WTC11 (cell line): ENCODE measurements at regions not wholly inside any gene's neighbourhood (a gene's known extent, or its start where the extent isn't known, plus 50 kb on each side); places are given as distances from the start of the nearest gene placed in this dataset.

Experiments
- ATAC-seq: fragments of 200-7000 bp; cut with Tn5 transposase; 2 replicates; pipeline ENCODE4 v1.10.0; 2021; ENCODE audit warnings: mild to moderate bottlenecking, moderate library complexity
- CTCF ChIA-PET: fragments of 300-600 bp; sonication (Branson Sonifier 250); formaldehyde crosslinking; loops from one replicate; lab custom pipeline; 2021; ENCODE audit warnings: antibody characterized with exemption; lab: Charles Lee
- POLR2A ChIA-PET: fragments of 350-600 bp; sonication (Branson Sonifier 250); formaldehyde crosslinking; loops from one replicate; lab custom pipeline; 2021; ENCODE audit warnings: antibody characterized with exemption; lab: Charles Lee
- DNase-seq: peaks from one replicate; pipeline ENCODE4 v3.0.0; 2021; ENCODE audit warnings: low spot score
- H3K27ac Mint-ChIP-seq: 2 replicates; pipeline ENCODE4 v1.8.0; 2021; ENCODE audit warnings: mixed read lengths
- H3K27me3 Mint-ChIP-seq: 2 replicates; pipeline ENCODE4 v1.8.0; 2021; ENCODE audit warnings: low read depth, mild to moderate bottlenecking, moderate library complexity, mixed read lengths
- H3K36me3 Mint-ChIP-seq: 2 replicates; pipeline ENCODE4 v1.8.0; 2021; ENCODE audit warnings: mixed read lengths
- H3K4me1 Mint-ChIP-seq: 2 replicates; pipeline ENCODE4 v1.8.0; 2022; ENCODE audit warnings: mixed read lengths
- H3K4me3 Mint-ChIP-seq: 2 replicates; pipeline ENCODE4 v1.8.0; 2021; ENCODE audit warnings: mild to moderate bottlenecking, moderate library complexity, mixed read lengths
- H3K9me3 Mint-ChIP-seq: 2 replicates; pipeline ENCODE4 v1.8.0; 2021; ENCODE audit warnings: mixed read lengths
- AFF4 ChIP-seq: sonication (generic); formaldehyde crosslinking; IDR thresholded peaks from 2 replicates; pipeline ENCODE4 v1.8.1; 2023; ENCODE audit warnings: mild to moderate bottlenecking, missing genetic modification reagents, borderline replicate concordance
- ATF3 ChIP-seq: sonication (generic); formaldehyde crosslinking; conservative IDR thresholded peaks from 2 replicates; pipeline ENCODE4 v1.8.1; 2022; ENCODE audit warnings: mild to moderate bottlenecking, missing genetic modification reagents
- CBFB ChIP-seq: sonication (generic); formaldehyde crosslinking; IDR thresholded peaks from 2 replicates; pipeline ENCODE4 v1.8.1; 2022; ENCODE audit warnings: mild to moderate bottlenecking, low read depth, missing genetic modification reagents
- E2F1 ChIP-seq: sonication (generic); formaldehyde crosslinking; IDR thresholded peaks from 2 replicates; pipeline ENCODE4 v1.8.0; 2022; ENCODE audit warnings: mild to moderate bottlenecking, missing genetic modification reagents
- FOXP1 ChIP-seq: sonication (generic); formaldehyde crosslinking; IDR thresholded peaks from 2 replicates; pipeline ENCODE4 v1.8.0; 2022; ENCODE audit warnings: missing genetic modification reagents, mild to moderate bottlenecking, moderate library complexity, borderline replicate concordance
- JAZF1 ChIP-seq: fragments of 250-450 bp; sonication (Bioruptor Pico); IDR thresholded peaks from 2 replicates; pipeline ENCODE4 v1.9.0; 2021; ENCODE audit warnings: moderate library complexity, mild to moderate bottlenecking, inconsistent platforms
- NFYB ChIP-seq: sonication (generic); formaldehyde crosslinking; conservative IDR thresholded peaks from 2 replicates; pipeline ENCODE4 v1.8.0; 2022; ENCODE audit warnings: low read depth, missing genetic modification reagents
- NR1H2 ChIP-seq: sonication (generic); formaldehyde crosslinking; IDR thresholded peaks from 2 replicates; pipeline ENCODE4 v1.9.0; 2021; ENCODE audit warnings: mild to moderate bottlenecking, moderate library complexity, missing genetic modification reagents
- NR3C1 ChIP-seq: sonication (generic); formaldehyde crosslinking; conservative IDR thresholded peaks from 2 replicates; pipeline ENCODE4 v1.8.1; 2023; ENCODE audit warnings: low read depth, mild to moderate bottlenecking, missing genetic modification reagents
- RELA ChIP-seq: sonication (generic); formaldehyde crosslinking; IDR thresholded peaks from 2 replicates; pipeline ENCODE4 v1.8.1; 2022; ENCODE audit warnings: missing genetic modification reagents, mild to moderate bottlenecking, borderline replicate concordance
- SMAD3 ChIP-seq: sonication (generic); formaldehyde crosslinking; IDR thresholded peaks from 2 replicates; pipeline ENCODE4 v1.8.0; 2022; ENCODE audit warnings: missing genetic modification reagents, mild to moderate bottlenecking, borderline replicate concordance
- TCF7 ChIP-seq: sonication (generic); formaldehyde crosslinking; IDR thresholded peaks from 2 replicates; pipeline ENCODE4 v1.8.0; 2022; ENCODE audit warnings: mild to moderate bottlenecking, low read depth, missing genetic modification reagents, moderate library complexity
- TEAD1 ChIP-seq: sonication (generic); formaldehyde crosslinking; IDR thresholded peaks from 2 replicates; pipeline ENCODE4 v1.8.0; 2022; ENCODE audit warnings: mild to moderate bottlenecking, missing genetic modification reagents
- TEAD4 ChIP-seq: sonication (generic); formaldehyde crosslinking; IDR thresholded peaks from 2 replicates; pipeline ENCODE4 v1.8.0; 2022; ENCODE audit warnings: mild to moderate bottlenecking, missing genetic modification reagents
- ZNF416 ChIP-seq: fragments of 250-450 bp; sonication (Bioruptor Pico); IDR thresholded peaks from 2 replicates; pipeline ENCODE4 v1.9.0; 2021; ENCODE audit warnings: mild to moderate bottlenecking, inconsistent platforms
- TF ChIP-seq, protein P1 (sequence below): fragments of 250-450 bp; sonication (Bioruptor Pico); IDR thresholded peaks from 2 replicates; pipeline ENCODE4 v1.8.0; 2021; ENCODE audit warnings: mild to moderate bottlenecking
- TF ChIP-seq, protein P2 (sequence below): fragments of 250-450 bp; sonication (Bioruptor Pico); IDR thresholded peaks from 2 replicates; pipeline ENCODE4 v1.9.0; 2021; ENCODE audit warnings: mild to moderate bottlenecking, borderline replicate concordance
- TF ChIP-seq, protein P3 (sequence below): sonication (generic); formaldehyde crosslinking; IDR thresholded peaks from 2 replicates; pipeline ENCODE4 v1.8.1; 2023; ENCODE audit warnings: mild to moderate bottlenecking, missing genetic modification reagents, moderate library complexity
- TF ChIP-seq, protein P4 (sequence below): sonication (generic); formaldehyde crosslinking; IDR thresholded peaks from 2 replicates; pipeline ENCODE4 v1.8.0; 2022; ENCODE audit warnings: missing genetic modification reagents

GRCh38 chr1:181317261-181317930 lies 165.9 kb upstream of the CACNA1E start:
- ChIA-PET CTCF (interaction anchor here (2.1 to 5.4 kb wide), 2 partner anchors 108 to 128 kb away, joined by 5 to 27 read pairs (median 10); no protein-coding TSS in a partner anchor), POLR2A (no interaction called here)
- DNase-seq: no peak

More at GRCh38 chr1:181317261-181317930, 165.9 kb upstream of the CACNA1E start:
- Mint-ChIP-seq H3K4me1 (peaks cover 16% of the 10 kb centered on the region), H3K27me3 (peaks cover 76% of the 10 kb centered on the region), H3K27ac (no peak overlapping the region), H3K36me3 (no peaks in the 10 kb centered on the region), H3K9me3 (no peaks in the 10 kb centered on the region), H3K4me3 (peak overlapping the region; percentile 86)
- ATAC-seq: no peak
- TF ChIP-seq TEAD1 (CRISPR knock-in tag) (no peak), FOXP1 (CRISPR knock-in tag) (no peak), AFF4 (CRISPR knock-in tag) (no peak), ZNF416 (CRISPR knock-in tag) (no peak), ATF3 (CRISPR knock-in tag) (no peak), JAZF1 (no peak), TEAD4 (CRISPR knock-in tag) (no peak), NFYB (CRISPR knock-in tag) (no peak), CBFB (CRISPR knock-in tag) (no peak), SMAD3 (CRISPR knock-in tag) (no peak), NR3C1 (CRISPR knock-in tag) (no peak), E2F1 (CRISPR knock-in tag) (no peak), NR1H2 (CRISPR knock-in tag) (no peak), RELA (CRISPR knock-in tag) (no peak), TCF7 (no peak)
- TF ChIP-seq, protein P1, sequence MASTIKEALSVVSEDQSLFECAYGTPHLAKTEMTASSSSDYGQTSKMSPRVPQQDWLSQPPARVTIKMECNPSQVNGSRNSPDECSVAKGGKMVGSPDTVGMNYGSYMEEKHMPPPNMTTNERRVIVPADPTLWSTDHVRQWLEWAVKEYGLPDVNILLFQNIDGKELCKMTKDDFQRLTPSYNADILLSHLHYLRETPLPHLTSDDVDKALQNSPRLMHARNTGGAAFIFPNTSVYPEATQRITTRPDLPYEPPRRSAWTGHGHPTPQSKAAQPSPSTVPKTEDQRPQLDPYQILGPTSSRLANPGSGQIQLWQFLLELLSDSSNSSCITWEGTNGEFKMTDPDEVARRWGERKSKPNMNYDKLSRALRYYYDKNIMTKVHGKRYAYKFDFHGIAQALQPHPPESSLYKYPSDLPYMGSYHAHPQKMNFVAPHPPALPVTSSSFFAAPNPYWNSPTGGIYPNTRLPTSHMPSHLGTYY: no peak
- TF ChIP-seq, protein P2, sequence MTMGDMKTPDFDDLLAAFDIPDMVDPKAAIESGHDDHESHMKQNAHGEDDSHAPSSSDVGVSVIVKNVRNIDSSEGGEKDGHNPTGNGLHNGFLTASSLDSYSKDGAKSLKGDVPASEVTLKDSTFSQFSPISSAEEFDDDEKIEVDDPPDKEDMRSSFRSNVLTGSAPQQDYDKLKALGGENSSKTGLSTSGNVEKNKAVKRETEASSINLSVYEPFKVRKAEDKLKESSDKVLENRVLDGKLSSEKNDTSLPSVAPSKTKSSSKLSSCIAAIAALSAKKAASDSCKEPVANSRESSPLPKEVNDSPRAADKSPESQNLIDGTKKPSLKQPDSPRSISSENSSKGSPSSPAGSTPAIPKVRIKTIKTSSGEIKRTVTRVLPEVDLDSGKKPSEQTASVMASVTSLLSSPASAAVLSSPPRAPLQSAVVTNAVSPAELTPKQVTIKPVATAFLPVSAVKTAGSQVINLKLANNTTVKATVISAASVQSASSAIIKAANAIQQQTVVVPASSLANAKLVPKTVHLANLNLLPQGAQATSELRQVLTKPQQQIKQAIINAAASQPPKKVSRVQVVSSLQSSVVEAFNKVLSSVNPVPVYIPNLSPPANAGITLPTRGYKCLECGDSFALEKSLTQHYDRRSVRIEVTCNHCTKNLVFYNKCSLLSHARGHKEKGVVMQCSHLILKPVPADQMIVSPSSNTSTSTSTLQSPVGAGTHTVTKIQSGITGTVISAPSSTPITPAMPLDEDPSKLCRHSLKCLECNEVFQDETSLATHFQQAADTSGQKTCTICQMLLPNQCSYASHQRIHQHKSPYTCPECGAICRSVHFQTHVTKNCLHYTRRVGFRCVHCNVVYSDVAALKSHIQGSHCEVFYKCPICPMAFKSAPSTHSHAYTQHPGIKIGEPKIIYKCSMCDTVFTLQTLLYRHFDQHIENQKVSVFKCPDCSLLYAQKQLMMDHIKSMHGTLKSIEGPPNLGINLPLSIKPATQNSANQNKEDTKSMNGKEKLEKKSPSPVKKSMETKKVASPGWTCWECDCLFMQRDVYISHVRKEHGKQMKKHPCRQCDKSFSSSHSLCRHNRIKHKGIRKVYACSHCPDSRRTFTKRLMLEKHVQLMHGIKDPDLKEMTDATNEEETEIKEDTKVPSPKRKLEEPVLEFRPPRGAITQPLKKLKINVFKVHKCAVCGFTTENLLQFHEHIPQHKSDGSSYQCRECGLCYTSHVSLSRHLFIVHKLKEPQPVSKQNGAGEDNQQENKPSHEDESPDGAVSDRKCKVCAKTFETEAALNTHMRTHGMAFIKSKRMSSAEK: no peak
- TF ChIP-seq, protein P3, sequence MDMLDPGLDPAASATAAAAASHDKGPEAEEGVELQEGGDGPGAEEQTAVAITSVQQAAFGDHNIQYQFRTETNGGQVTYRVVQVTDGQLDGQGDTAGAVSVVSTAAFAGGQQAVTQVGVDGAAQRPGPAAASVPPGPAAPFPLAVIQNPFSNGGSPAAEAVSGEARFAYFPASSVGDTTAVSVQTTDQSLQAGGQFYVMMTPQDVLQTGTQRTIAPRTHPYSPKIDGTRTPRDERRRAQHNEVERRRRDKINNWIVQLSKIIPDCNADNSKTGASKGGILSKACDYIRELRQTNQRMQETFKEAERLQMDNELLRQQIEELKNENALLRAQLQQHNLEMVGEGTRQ (CRISPR knock-in tag): no peak
- TF ChIP-seq, protein P4, sequence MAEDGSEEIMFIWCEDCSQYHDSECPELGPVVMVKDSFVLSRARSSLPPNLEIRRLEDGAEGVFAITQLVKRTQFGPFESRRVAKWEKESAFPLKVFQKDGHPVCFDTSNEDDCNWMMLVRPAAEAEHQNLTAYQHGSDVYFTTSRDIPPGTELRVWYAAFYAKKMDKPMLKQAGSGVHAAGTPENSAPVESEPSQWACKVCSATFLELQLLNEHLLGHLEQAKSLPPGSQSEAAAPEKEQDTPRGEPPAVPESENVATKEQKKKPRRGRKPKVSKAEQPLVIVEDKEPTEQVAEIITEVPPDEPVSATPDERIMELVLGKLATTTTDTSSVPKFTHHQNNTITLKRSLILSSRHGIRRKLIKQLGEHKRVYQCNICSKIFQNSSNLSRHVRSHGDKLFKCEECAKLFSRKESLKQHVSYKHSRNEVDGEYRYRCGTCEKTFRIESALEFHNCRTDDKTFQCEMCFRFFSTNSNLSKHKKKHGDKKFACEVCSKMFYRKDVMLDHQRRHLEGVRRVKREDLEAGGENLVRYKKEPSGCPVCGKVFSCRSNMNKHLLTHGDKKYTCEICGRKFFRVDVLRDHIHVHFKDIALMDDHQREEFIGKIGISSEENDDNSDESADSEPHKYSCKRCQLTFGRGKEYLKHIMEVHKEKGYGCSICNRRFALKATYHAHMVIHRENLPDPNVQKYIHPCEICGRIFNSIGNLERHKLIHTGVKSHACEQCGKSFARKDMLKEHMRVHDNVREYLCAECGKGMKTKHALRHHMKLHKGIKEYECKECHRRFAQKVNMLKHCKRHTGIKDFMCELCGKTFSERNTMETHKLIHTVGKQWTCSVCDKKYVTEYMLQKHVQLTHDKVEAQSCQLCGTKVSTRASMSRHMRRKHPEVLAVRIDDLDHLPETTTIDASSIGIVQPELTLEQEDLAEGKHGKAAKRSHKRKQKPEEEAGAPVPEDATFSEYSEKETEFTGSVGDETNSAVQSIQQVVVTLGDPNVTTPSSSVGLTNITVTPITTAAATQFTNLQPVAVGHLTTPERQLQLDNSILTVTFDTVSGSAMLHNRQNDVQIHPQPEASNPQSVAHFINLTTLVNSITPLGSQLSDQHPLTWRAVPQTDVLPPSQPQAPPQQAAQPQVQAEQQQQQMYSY (CRISPR knock-in tag): no peak
